ENCODE measurements at regions not wholly inside any gene's neighbourhood (a gene's known extent, or its start where the extent isn't known, plus 50 kb on each side); places are given as distances from the start of the nearest gene placed in this dataset.
A peak's percentile ranks its signal among the peaks of the same experiment; 100 is the strongest.

GRCh38 chr2:221970389-221970788 is 328.4 kb downstream of the PAX3 start:
- POLR2A ChIA-PET (ENCODE audit: unreplicated experiment) = no interaction called here
- no peak for ATAC-seq
- no peaks in the 10 kb centered on the region for H3K9me2 ChIP-seq (replicated peaks; ENCODE audit: low read length)
- peaks cover 11% of the 10 kb centered on the region; the same call in 1 of the 2 replicates for H3K27me3 ChIP-seq (ENCODE audit: low read length)
- no peak overlapping the region for H3K4me3 ChIP-seq (ENCODE audit: low read length)
- H3K27ac ChIP-seq (ENCODE audit: low read length) = no peak overlapping the region
- CTCF ChIA-PET = no interaction called here
- no TSS peak for BruUV-seq (replicated peaks)
- no peaks in the 10 kb centered on the region for H3K4me1 ChIP-seq (ENCODE audit: insufficient read depth, low read length)
- no peaks in the 10 kb centered on the region for H3F3A ChIP-seq (ENCODE audit: low read length, unreplicated experiment)
- no peak for DNase-seq
- no peaks in the 10 kb centered on the region for H3K79me2 ChIP-seq (ENCODE audit: low read length)
- intact Hi-C loops (cut with micrococcal nuclease) = no loop called here
- no peak overlapping the region for H2AFZ ChIP-seq (ENCODE audit: low read length)
- H3K4me2 ChIP-seq (ENCODE audit: low read length) = no peak overlapping the region
- TF ChIP-seq EZH2 (IDR thresholded peaks at IDR 0.05; ENCODE audit: low read length, unreplicated experiment) (no peak), CTCF (conservative IDR thresholded peaks at IDR 0.05; ENCODE audit: low read depth, low read length) (no peak), EZH2phosphoT487 (IDR thresholded peaks at IDR 0.05; ENCODE audit: borderline replicate concordance, low read length) (no peak)
- no peak overlapping the region for H3K9ac ChIP-seq (ENCODE audit: low read length)
- H3K9me3 ChIP-seq (ENCODE audit: low read length) = no peaks in the 10 kb centered on the region
- no peaks in the 10 kb centered on the region for H3K36me3 ChIP-seq (ENCODE audit: low read depth, low read length)
- no peaks in the 10 kb centered on the region for H4K20me1 ChIP-seq (ENCODE audit: low read length)

GRCh38 chr2:221969830-221970144 is 329.0 kb downstream of the PAX3 start:
- Histone ChIP-seq H3K4me2 (ENCODE audit: low read length) (no peak overlapping the region), H3K9me2 (replicated peaks; ENCODE audit: low read length) (no peaks in the 10 kb centered on the region), H3K79me2 (ENCODE audit: low read length) (no peaks in the 10 kb centered on the region), H3K4me1 (ENCODE audit: insufficient read depth, low read length) (no peaks in the 10 kb centered on the region), H3K36me3 (ENCODE audit: low read depth, low read length) (no peaks in the 10 kb centered on the region), H3K9ac (ENCODE audit: low read length) (no peak overlapping the region), H3K4me3 (ENCODE audit: low read length) (no peak overlapping the region), H3F3A (ENCODE audit: low read length, unreplicated experiment) (no peaks in the 10 kb centered on the region), H2AFZ (ENCODE audit: low read length) (no peak overlapping the region), H3K9me3 (ENCODE audit: low read length) (no peaks in the 10 kb centered on the region), H4K20me1 (ENCODE audit: low read length) (no peaks in the 10 kb centered on the region), H3K27me3 (ENCODE audit: low read length) (peaks cover 7% of the 10 kb centered on the region; the same call in 1 of the 2 replicates), H3K27ac (ENCODE audit: low read length) (no peak overlapping the region)
- TF ChIP-seq EZH2 (IDR thresholded peaks at IDR 0.05; ENCODE audit: low read length, unreplicated experiment) (no peak), CTCF (conservative IDR thresholded peaks at IDR 0.05; ENCODE audit: low read depth, low read length) (no peak), EZH2phosphoT487 (IDR thresholded peaks at IDR 0.05; ENCODE audit: borderline replicate concordance, low read length) (no peak)
- intact Hi-C loops (cut with micrococcal nuclease) = loop anchor here (1.0 to 5.0 kb wide), 3 partner anchors 43 to 1283 kb away; no protein-coding TSS in a partner anchor
- ChIA-PET POLR2A (ENCODE audit: unreplicated experiment) (no interaction called here), CTCF (no interaction called here)
- BruUV-seq (replicated peaks) = no TSS peak
- no peak for DNase-seq
- ATAC-seq = no peak

GRCh38 chr2:221969087-221969829 is 329.5 kb downstream of the PAX3 start:
- Histone ChIP-seq H3K4me3 (ENCODE audit: low read length) (no peak overlapping the region), H3K9me3 (ENCODE audit: low read length) (no peaks in the 10 kb centered on the region), H2AFZ (ENCODE audit: low read length) (no peak overlapping the region), H3F3A (ENCODE audit: low read length, unreplicated experiment) (no peaks in the 10 kb centered on the region), H3K79me2 (ENCODE audit: low read length) (no peaks in the 10 kb centered on the region), H3K4me2 (ENCODE audit: low read length) (no peak overlapping the region), H3K36me3 (ENCODE audit: low read depth, low read length) (no peaks in the 10 kb centered on the region), H3K9ac (ENCODE audit: low read length) (no peak overlapping the region), H3K27ac (ENCODE audit: low read length) (no peak overlapping the region), H3K9me2 (replicated peaks; ENCODE audit: low read length) (no peaks in the 10 kb centered on the region), H4K20me1 (ENCODE audit: low read length) (no peaks in the 10 kb centered on the region), H3K4me1 (ENCODE audit: insufficient read depth, low read length) (no peaks in the 10 kb centered on the region), H3K27me3 (ENCODE audit: low read length) (0 out of 2 replicates have a peak, but pooled peaks cover 2% of the 10 kb centered on the region)
- BruUV-seq (replicated peaks) = no TSS peak
- POLR2A ChIA-PET (ENCODE audit: unreplicated experiment) = no interaction called here
- ATAC-seq (peak; percentile 84), DNase-seq (peak; percentile 63)
- CTCF ChIA-PET = no interaction called here
- intact Hi-C loops (cut with micrococcal nuclease) = loop anchor here (1.0 to 5.0 kb wide), 3 partner anchors 43 to 1282 kb away; no protein-coding TSS in a partner anchor
- no peak for TF ChIP-seq EZH2 (IDR thresholded peaks at IDR 0.05; ENCODE audit: low read length, unreplicated experiment)
- peak; percentile 77 for TF ChIP-seq CTCF (conservative IDR thresholded peaks at IDR 0.05; ENCODE audit: low read depth, low read length)
- TF ChIP-seq EZH2phosphoT487 (IDR thresholded peaks at IDR 0.05; ENCODE audit: borderline replicate concordance, low read length) = no peak
